ENCODE measurements at regions not wholly inside any gene's neighbourhood (a gene's known extent, or its start where the extent isn't known, plus 50 kb on each side); places are given as distances from the start of the nearest gene placed in this dataset.

- no peak for DNase-seq
Measured at GRCh38 chr14:76307786-76308780, 67.9 kb upstream of the ESRRB start.

- DNase-seq, result no peak
Measured at GRCh38 chr14:76309572-76310162, 66.3 kb upstream of the ESRRB start.

- no peak for DNase-seq
Measured at GRCh38 chr14:76311079-76311758, 64.7 kb upstream of the ESRRB start.

- no peak for DNase-seq
Measured at GRCh38 chr14:76312821-76313220, 63.1 kb upstream of the ESRRB start.

GRCh38 chr14:76313303-76313702 is 62.6 kb upstream of the ESRRB start:
- no peak for DNase-seq

- DNase-seq, result no peak
Measured at GRCh38 chr14:76313852-76314251, 62.1 kb upstream of the ESRRB start.

GRCh38 chr14:76314521-76315034 is 61.4 kb upstream of the ESRRB start:
- no peak for DNase-seq

- DNase-seq, result no peak
Measured at GRCh38 chr14:76320486-76320885, 55.5 kb upstream of the ESRRB start.

GRCh38 chr14:76320975-76321374 is 55.0 kb upstream of the ESRRB start:
- no peak for DNase-seq

- DNase-seq, result no peak
Measured at GRCh38 chr14:76322594-76323220, 53.2 kb upstream of the ESRRB start.

- no peak for DNase-seq
Measured at GRCh38 chr14:76323331-76324050, 52.4 kb upstream of the ESRRB start.

GRCh38 chr14:76324133-76324532 is 51.8 kb upstream of the ESRRB start:
- no peak for DNase-seq
